HG02885 (cell line): ENCODE measurements at regions not wholly inside any gene's neighbourhood (a gene's known extent, or its start where the extent isn't known, plus 50 kb on each side); places are given as distances from the start of the nearest gene placed in this dataset.

ENCODE experiments used
- ATAC-seq: cut with Tn5 transposase; IDR thresholded peaks from one replicate; pipeline ENCODE4 v1.9.1; 2021; ENCODE audit warnings: mild to moderate bottlenecking; ENCODE audit not compliant: unreplicated experiment, poor library complexity

DNA sequence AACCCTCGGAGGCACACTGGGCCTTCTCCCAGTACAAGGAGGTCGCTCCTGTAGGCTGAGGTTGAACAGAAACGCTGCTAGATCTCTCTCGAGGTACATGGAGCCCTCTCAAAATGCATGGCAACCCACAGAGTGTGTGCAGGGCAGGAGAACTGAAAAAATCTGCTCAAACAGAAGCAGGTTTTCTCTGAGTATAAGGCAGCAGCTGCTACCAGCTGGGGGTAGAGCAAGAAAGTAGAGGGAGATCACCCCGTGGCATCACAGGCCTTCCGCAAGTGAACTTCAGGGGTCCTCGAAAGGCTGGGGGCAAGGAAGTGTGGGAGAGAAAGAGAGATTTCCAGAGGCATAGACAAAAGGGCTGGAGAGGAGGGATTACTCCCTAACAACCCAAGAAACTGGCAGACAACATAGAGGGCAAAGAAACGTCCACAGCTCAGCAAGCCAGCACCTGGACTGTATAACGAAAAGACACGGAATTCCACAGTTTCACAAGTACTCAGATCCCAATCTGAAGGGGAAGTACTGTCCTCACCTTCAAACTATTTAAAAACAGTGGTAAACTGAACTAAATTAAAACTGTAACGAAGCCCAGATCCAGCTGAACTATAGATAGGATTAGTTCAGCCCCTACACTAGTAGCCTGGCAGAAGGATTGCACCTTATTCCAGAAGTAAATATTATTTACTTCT, 299.2 kb downstream of the IPMK start:
- no peak for ATAC-seq

DNA sequence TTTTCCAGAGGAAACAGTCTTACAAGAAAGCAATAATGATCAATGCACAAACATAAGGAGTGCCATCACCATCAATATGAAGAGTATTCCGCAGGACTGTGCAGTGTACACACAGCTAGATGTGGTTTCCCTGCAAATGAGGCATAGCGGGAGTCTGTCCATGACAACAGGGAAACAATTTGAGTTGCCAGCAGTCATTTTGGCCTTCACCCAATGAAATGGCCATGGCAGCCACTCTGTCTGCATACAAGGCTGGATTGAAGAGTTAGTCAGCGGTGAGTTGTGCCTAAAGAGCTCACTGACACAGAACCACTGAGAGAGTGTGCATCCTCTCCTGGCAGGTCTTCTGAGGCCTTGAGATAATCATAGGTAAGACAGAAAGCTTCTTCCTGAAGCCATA, 303.3 kb downstream of the IPMK start:
- ATAC-seq: no peak

DNA sequence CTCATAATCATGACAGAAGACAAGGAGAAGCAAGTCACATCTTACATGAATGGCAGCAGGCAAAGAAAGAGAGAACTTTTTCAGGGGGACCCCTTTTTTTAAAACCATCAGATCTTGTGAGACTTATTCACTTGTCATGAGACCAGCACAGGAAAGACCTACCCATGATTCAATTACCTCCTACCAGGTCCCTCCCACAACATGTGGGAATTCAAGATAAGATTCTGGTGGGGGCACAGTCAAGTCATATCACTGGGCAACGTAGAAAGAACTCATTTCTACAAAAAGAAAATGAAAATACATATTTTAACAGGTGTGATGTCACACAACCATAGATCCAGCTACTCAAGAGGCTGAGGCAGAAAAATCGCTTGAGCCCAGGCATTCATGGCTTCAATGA, 304.1 kb downstream of the IPMK start:
- ATAC-seq: no peak

- no peak for ATAC-seq
Measured at GRCh38 chr10:57962839-57963238, 304.9 kb downstream of the IPMK start.

GRCh38 chr10:57961487-57961886, 306.2 kb downstream of the IPMK start:
- no peak for ATAC-seq

GRCh38 chr10:57960406-57960805, 307.3 kb downstream of the IPMK start:
- ATAC-seq: no peak

DNA sequence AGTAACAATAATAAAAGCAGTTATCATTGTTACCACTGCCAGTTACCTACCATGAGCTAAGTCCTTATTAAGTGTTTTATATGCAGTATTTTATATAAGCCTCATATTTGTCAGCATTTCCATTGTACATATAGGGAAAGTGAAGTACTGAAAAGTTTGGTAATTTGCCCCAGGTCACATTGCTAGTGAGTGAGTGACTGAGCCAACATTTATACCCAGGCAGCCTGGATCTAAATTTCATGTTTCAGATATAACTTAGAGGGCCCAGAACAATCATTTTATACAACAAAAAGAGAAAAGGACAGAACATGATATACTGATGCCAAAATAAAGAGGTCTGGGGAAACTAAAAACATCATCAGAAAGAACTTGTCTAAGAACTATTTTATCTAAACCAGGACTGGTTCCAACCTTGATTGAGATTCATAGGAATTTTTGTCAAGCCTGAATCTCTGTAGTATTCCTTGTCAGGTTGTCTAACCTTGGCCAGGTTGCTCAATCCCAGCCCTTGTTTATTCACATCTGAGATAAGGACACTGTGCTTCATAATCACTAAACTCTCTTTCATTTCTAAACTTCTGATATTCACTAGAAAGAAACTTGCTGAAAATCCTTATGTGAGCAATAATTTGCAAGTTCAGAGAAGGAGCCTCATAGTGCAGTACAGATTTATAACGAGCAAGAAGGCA, 308.2 kb downstream of the IPMK start:
- no peak for ATAC-seq

DNA sequence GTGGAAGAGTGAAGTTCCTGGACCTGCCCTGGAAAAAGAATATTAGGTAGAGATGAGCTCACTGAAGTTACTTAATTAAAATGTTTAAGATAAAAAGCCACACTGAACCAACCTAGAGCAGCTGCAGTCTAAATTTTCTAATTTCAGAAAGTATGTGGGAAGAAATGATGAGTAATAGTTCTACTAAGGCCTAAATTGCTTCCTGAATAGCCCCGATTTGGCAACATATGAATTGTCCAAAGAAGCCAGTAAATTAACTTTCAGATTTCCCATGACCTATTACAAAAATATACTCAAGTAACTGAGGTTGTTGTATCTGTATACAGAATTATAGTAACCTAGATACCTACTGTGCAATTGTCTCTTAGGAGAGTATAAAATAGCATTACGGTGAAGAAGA, 312.6 kb downstream of the IPMK start:
- ATAC-seq: no peak

GRCh38 chr10:57952741-57953140, 315.0 kb downstream of the IPMK start:
- ATAC-seq: no peak

GRCh38 chr10:57950442-57950974, 317.2 kb downstream of the IPMK start:
- no peak for ATAC-seq

GRCh38 chr10:57948796-57949195, 318.9 kb downstream of the IPMK start:
- no peak for ATAC-seq

DNA sequence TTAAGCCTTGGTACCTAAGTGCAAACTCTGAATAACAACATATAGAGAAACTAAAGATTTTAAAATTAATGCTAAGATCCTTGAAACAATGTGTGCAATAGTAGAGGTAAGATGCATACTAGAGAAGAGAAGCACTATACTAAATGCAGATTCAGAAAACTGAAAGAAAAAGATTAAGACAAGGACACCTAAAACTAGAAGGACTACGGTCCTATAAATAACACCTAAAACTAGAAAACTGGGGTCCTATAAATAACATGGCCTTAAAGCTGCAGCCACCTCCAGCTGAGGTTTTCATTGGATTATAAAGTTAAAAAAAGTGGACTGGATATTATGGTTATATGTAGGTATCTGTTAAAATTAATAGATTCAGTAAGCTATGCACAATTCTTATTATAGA, 320.9 kb downstream of the IPMK start:
- ATAC-seq: no peak

GRCh38 chr10:57943701-57944100, 324.0 kb downstream of the IPMK start:
- ATAC-seq: no peak

DNA sequence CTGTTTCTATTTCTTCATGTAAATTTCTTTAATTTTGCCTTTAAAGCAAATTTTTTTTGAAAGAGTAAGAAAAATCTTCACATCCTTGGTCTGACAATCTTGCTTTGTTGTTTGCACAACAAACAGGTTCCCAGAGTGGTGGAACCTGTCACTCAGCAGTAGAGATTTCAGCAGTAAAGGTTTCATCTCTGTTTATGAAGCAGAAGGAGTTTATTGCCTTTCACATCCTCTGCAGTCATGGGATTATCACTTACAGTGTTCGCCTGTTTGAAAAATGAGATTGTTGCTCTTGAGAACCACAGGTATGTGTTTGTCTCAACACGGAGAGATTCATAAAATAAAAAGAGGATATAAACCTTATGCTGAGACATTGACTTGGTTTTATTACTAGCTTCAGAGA, 342.6 kb downstream of the IPMK start:
- no peak for ATAC-seq

DNA sequence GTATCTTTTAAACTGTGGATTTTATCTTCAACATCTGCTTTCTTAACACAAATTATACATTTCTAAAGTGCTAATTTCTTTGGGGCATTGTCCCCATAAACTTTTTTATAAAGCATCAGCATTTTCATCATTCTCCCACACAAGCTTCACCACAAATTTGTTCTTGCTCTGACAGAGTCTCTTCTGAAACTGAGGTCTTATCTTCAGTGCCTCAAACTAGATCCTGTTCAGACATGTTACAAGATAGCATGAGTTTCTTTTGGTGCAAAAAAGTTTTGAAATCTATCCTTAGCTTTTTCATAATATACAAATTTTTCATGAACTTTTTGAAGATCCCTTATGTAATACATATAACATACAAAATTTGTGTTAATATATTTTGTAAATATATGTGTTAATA, 346.6 kb downstream of the IPMK start:
- ATAC-seq: no peak

GRCh38 chr10:57919864-57920263, 347.8 kb downstream of the IPMK start:
- no peak for ATAC-seq

DNA sequence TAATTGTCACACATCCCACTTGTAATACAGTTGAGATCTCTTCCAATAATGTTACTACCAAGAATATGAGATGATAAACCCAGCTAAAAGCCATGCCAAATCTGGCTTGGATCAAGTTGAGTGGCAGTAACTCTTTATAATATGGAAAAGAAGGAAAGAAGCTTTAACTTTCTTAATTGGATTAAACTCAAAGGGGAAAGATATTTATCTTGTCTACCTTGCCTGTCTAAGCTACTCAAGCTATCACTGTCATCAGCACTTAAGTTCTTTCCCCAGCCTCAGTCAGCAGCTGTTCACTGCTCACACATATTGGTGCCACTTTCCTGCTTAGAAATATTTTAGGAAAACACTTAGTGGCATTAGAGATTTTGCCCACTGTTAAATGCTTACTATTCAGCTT, 350.7 kb downstream of the IPMK start:
- ATAC-seq: no peak

DNA sequence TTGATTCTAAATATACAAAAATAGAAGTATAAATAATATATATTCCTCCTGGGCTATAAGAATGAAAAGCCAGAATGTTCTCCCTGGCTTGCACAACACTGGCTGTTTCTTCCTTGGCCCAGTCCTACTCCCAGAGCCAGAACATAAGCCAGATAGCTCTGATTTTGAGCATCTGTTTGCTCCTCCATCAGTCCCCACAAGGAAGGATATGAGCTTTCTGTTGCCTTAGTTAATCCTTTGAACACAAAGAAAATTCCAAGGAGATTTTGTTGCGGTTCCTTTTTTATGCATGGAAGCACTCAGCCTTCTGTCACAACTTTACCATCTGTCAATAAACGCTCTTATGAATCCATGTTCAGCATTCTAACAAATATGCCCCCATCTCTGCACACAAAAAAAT, 361.8 kb downstream of the IPMK start:
- ATAC-seq: no peak

GRCh38 chr10:57905010-57905409, 362.7 kb downstream of the IPMK start:
- no peak for ATAC-seq

DNA sequence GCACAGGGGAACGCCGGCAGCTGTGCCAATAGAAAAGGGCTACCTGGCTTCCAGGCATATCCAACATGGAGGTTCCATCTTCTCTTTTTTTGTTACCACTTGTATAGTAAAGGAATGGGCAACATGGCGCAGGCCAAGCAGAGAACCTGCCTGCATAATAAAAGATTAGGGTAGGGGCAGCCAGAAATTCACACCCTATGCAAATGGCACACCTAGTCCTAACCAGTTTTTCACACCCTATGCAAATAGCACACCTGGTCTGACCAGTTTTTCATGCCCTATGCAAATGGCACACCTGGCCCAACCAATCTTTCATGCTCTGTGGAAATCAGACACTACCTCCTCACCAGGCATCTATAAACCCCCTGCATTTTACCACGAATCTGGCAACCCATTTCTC, 369.5 kb downstream of the IPMK start:
- ATAC-seq: no peak

DNA sequence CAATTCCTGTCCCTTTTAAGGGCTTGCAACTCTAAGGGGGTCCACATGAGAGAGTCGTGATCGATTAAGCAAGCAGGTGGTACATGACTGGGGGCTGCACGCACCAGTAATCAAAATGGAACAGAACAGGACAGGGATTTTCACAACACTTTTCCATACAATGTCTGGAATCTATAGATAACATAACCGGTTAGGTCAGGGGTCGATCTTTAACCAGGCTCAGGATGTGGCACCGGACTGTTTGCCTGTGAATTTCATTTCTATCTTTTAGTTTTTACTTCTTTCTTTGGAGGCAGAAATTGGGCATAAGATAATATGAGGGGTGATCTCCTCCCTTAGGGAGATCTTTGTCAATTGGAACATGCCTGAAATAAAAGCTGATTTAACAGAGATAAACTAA, 370.1 kb downstream of the IPMK start:
- no peak for ATAC-seq

- no peak for ATAC-seq
Measured at GRCh38 chr10:57894361-57894760, 373.3 kb downstream of the IPMK start.
